DMS153 (cell line): ENCODE measurements at regions not wholly inside any gene's neighbourhood (a gene's known extent, or its start where the extent isn't known, plus 50 kb on each side); places are given as distances from the start of the nearest gene placed in this dataset.

ENCODE experiments used
- DNase-seq: peaks from one replicate; lab custom pipeline; 2025; lab: John Stamatoyannopoulos, UW

- DNase-seq = no peak
Observed at GRCh38 chr7:1378610-1379601, 80.4 kb downstream of the MICALL2 start.

GRCh38 chr7:1380231-1380815 lies 78.9 kb downstream of the MICALL2 start:
- no peak for DNase-seq

GRCh38 chr7:1380821-1381580 lies 78.3 kb downstream of the MICALL2 start:
- no peak for DNase-seq

- no peak for DNase-seq
Observed at GRCh38 chr7:1382553-1383397, 76.5 kb downstream of the MICALL2 start.

- DNase-seq = no peak
Observed at GRCh38 chr7:1383398-1384112, 75.7 kb downstream of the MICALL2 start.

DNA sequence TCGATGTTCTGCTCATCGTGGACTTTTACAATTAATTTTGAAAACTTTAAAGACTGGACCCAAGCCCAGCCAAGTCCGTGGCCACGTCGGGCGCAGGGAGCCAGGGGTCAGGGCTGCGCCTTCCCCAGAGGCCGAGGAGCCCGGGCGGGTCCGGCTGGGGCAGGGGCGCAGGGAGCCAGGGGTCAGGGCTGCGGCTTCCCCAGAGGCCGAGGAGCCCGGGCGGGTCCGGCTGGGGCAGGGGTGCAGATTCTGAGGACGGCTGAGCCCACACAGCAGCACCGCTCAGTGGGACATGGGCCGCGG lies 75.2 kb downstream of the MICALL2 start:
- DNase-seq = no peak
